Glomerular visceral epithelial cell (primary cell): ENCODE measurements at regions not wholly inside any gene's neighbourhood (a gene's known extent, or its start where the extent isn't known, plus 50 kb on each side); places are given as distances from the start of the nearest gene placed in this dataset.

Experiments used
- DNase-seq: peaks from one replicate; pipeline ENCODE4 v3.0.0-alpha.2; 2016; ENCODE audit errors: extremely low spot score

DNA sequence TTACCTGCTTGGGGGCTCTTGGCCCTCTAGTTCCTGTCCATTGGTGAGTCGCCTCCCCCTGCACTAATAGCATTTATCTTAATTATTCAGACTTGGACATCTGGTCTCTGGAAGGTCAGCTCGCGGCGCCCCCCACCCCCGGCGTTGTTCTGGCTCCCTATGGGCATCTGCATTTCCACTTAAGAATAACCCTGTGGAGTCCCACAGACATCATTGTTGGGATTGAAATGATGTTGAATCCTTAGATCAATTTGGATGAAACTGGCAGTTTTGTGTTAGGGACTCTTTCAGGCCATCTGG is 313.8 kb upstream of the HS6ST1 start:
- no peak for DNase-seq

GRCh38 chr2:128633501-128633900 is 314.8 kb upstream of the HS6ST1 start:
- DNase-seq, result no peak

DNA sequence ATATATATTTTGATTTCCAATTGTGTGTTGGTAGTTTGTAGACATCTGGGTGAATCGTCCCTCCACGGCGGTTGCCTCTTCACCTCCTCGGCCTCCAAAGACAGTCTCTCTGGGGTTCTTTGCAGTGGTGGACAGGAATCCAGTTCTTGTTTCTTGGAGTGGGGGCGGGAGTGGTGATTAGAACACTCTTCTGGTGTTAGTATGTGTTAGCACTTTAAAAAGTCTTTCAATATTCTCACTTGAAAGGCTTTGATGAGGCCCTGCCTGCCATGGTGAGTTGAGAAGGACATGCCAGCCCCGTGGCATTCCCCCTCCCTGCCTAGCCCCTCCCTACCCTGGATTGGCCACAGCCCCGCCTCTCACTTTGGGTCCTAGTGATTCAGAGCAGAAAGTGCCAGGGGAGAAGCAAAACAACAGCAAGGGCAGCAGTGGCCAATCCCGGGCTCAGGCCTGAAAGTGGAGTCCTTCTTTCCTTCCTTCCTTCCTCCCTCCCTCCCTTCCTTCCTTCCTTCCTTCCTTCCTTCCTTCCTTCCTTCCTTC is 316.8 kb upstream of the HS6ST1 start:
- no peak for DNase-seq

DNA sequence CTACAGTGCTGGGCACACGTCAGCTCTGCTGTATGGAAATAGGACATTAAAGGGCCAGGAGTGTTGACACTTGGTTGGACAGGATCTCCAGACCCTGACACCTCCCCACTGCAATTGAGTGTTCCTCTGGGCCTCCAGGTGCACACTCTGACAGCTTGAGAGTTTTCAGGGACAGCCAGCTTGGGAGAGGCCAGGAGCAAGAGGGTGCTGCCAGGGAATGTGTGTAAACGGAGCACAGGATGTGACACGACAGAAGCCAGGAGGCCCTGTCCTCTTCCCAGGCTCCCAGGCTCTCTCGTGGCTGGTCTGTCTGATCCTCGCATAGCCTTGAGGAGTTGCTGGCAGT is 318.1 kb upstream of the HS6ST1 start:
- DNase-seq, result no peak

DNA sequence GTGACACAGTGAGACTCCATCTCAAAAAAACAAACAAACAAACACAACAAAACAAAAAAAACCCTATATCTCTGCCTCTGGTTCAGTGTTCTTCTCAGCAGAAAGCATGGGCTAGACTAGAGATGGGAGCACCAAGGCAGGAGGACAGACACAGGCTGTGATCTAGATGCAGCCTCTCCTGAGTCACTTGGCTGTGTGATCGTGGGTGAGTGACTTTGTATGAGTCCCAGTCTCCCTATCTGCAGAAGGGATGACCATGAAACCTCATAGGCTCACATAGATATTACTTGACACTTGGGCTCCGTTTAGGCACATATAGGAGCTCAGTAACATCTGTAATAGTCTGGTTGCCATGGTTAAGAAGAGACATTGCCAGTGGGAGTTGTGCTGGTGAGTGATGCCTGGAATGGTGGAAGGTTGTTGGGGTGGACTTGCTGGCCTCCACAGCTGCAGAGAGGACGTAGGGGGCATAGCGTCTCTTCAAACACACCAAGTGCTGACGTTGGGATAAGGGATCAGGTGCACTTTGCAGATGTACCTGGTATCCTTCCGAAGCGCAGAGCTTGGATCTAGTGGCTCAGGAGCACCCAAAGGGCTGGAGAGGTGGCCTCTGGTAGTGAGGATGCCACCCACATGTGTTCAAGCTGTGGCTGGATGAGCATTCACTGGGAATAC is 318.9 kb upstream of the HS6ST1 start:
- DNase-seq, result no peak

GRCh38 chr2:128638341-128639119 is 319.9 kb upstream of the HS6ST1 start:
- DNase-seq, result no peak

DNA sequence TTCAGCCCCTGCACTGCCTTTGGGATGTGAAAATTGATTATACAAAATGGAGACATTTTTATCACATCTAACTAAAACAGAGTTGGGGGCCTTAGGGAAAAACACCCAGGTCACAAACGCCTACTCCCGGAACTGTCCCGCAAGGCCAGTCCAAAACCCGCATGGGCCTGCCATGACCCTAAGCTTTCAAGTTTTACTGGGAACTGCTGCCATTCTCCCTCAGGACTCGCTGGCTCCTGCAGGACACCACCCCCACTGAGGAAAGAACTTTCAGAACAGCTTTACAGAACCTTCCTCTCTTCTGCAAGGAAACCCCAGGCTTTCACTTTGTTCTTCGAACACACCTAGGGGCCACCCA is 320.4 kb upstream of the HS6ST1 start:
- no peak for DNase-seq

GRCh38 chr2:128639693-128640092 is 321.0 kb upstream of the HS6ST1 start:
- no peak for DNase-seq

DNA sequence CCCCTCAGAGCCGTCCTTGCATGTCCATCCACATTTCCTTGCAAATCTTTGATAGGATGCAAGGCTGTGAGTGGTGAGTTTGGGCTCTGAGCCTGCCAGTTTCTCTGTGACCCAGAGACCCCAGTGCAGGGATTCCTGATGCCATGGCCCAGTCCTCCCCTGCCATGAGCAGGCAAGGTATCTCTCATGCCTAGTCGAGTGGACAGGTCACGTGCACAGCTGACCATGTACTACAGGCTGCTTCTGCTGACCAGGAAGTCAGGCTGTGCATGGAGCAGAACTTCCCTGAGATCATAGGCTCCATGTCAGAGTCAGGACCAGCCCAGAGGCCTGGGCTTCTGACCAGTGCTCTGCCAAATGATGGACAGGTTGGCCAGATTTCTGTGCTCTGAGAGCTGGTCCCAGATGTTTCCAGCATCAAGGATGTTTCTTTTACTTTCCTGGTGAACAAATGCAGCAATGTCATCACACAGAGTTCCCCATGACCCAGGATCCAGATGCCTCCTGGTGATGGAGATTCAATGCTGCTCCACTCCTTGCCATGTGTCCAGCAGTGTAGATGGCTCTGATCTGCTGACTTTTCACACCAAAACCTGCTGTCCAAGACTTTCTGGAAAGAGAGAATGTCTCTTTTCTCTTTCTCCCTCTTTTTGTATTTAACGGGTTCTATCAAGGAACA is 321.6 kb upstream of the HS6ST1 start:
- no peak for DNase-seq

GRCh38 chr2:128640845-128641360 is 322.2 kb upstream of the HS6ST1 start:
- DNase-seq, result no peak

GRCh38 chr2:128641421-128642080 is 322.9 kb upstream of the HS6ST1 start:
- DNase-seq, result no peak

GRCh38 chr2:128642316-128642715 is 323.6 kb upstream of the HS6ST1 start:
- DNase-seq, result no peak

DNA sequence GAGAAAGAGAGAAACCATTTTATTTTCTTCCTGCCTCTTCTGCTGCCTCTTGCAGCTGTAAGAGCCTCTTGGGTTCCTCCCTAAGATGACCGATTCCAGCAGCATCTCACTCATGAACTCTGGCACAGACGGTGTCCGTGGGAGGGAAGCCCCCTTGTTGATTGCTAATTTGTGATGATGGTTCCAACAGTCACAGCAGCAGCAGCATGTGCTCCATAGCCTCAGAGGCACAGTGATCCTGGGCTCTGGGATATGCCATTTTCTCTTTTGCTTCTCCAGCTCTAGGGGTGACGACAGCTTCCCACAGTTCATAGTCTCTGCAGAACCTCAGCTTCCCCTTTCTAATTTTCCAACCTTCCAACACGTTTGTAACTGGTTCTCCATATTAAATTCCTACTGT is 324.2 kb upstream of the HS6ST1 start:
- DNase-seq, result no peak

DNA sequence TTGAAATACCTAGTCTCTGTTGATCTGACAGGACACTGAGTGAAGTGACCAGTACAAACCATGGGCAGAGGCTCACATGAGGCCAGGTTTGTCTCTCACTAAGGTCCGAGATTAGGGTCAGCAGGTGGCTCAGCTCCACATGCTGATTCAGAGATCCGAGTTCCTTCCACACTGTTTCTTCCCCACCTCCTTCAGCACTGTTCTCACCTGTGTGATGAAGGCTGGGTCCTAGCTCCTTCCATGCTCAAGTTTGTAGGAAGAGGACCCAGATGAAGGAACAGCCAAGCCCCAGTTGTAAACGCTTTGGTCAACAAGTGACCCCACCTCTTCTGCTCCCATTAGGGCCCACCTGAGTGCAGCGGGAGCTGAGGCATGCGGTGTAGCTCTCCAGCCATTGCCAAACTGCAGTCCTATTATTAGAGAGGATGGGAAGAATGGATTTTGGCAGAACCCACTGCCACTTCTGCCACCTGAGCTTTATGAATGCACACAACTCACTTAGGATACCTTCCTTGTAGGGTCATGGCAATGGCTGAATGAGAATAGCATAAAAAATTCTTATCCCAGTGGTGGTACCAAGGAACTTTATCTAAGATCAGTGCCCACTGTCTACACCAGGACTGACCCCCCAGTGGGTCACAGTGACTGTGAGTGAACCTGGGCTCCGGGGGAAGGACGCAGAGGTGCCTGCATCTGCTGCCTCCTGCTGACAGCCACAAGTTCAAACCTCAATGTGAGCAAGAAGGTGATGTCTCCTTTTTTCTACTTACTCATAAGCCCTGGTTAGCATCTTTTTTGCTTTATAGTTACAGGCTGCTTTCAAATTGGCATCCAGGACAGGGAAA is 324.8 kb upstream of the HS6ST1 start:
- DNase-seq, result no peak

DNA sequence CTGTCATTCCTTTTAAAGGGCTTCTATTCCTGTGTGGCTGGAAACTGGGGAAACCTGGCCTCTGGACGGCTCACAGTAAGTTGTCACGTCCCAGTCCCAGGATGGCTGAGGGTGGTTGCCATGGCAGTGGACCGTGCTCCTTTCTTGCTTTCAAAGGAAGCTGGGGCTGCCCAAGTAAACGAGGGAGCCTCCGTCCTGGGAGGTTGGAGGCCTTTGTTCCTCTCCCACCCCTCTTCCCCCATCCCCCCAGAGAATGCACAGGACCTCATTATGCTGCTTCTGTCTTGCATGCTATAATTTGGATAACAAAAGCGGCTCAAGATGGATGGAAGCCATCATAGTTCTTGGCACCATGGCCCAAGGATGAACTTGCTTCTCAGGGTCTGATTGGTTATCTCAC is 325.5 kb upstream of the HS6ST1 start:
- DNase-seq, result no peak

DNA sequence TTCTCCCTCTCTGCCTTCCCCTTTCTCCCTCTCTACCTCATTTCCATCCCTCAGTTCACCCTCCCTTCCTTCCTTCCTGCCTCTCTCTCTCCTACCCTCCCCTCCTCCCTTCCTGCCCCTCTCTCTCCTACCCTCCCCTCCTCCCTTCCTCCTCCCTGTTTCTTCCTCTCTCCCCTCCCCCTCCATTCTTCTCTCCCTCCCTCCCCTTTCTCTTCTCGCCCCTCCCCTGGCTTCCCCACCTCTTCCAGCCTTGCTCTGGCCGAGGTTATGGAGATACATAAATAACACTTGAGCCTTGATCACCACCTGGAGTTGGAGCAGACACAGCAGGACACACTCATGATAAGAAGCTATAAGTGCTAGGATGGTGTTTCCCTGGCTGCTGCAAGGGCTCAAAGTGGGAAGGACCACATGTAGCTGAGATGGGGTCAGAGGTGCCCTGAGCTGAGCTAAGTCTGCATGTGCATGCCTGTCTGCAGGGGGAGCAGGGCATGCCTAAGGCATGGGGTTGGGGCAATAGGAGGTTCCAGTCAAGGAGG is 326.1 kb upstream of the HS6ST1 start:
- no peak for DNase-seq

GRCh38 chr2:128645631-128646030 is 327.0 kb upstream of the HS6ST1 start:
- no peak for DNase-seq

DNA sequence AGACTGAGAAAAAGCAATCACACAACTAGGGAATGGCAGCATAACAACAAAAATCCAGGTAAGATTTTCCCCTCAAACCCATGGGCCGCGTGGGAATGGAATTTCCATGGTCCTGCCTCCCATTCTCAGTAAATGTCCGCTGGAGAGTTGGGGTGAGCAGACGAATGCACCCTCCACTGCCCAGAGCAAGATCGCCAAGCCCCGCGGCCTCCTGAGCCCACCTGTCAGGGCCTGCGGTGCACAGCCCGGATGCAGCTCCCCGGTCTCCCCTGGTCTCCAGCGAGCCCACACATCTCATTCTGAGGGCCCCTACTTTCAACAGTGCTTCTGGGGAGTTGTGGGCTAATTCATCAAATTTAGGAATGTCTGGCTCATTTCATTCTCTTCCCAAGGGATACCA is 327.4 kb upstream of the HS6ST1 start:
- no peak for DNase-seq

- no peak for DNase-seq
Measured at GRCh38 chr2:128646691-128647090, 328.0 kb upstream of the HS6ST1 start.

DNA sequence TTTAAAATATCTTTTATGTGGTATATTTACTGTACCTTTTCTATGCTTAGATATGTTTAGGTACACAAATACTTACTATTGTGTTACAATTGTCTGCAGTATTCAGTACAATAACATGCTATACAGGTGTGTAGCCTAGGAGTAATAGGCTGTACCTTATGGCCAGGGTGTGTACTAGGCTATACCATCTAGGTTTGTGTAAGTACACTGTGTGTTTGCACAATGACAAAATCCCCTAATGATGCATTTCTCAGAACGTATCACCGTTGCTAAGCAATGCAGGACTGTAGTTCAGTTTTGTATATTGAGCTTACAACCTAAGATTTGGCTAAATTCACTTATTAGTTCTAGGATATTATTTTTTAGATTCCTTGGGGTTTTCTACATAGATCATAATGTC is 332.3 kb upstream of the HS6ST1 start:
- no peak for DNase-seq

DNA sequence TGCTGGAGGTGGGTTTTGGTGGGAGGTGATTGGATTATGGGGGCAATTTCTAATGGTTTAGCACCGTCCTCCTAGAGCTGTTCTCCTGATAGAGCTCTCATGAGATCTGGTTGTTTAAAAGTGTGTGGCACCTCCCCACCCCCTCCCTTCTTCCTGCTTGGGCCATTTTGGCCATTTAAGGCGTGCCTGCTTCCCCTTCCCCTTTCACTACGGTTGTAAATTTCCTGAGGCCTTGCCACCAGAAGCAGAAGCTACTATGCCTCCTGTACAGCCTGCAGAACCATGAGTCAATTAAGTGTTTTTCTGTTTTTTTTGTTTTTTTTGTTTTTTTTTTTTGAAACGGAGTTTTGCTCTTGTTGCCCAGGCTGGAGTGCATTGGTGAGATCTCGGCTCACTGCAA is 335.7 kb upstream of the HS6ST1 start:
- no peak for DNase-seq
